Chondrocyte (in vitro differentiated cells): ENCODE measurements at regions not wholly inside any gene's neighbourhood (a gene's known extent, or its start where the extent isn't known, plus 50 kb on each side); places are given as distances from the start of the nearest gene placed in this dataset.

Experiments used
- DNase-seq: peaks from one replicate; pipeline ENCODE4 v3.0.0; 2021; ENCODE audit warnings: mixed read lengths, low spot score
- H3K27ac Mint-ChIP-seq: one replicate; pipeline ENCODE4 v1.8.0; 2021; ENCODE audit warnings: mild to moderate bottlenecking, moderate library complexity, mixed read lengths; ENCODE audit not compliant: unreplicated experiment
- H3K27me3 Mint-ChIP-seq: 2 replicates; pipeline ENCODE4 v1.8.0; 2021; ENCODE audit warnings: low read depth, mixed read lengths
- H3K36me3 Mint-ChIP-seq: 2 replicates; pipeline ENCODE4 v1.8.0; 2021; ENCODE audit warnings: low read depth, mixed read lengths
- H3K4me1 Mint-ChIP-seq: 2 replicates; pipeline ENCODE4 v1.8.0; 2021; ENCODE audit warnings: low read depth, mild to moderate bottlenecking, mixed read lengths
- H3K4me3 Mint-ChIP-seq: one replicate; pipeline ENCODE4 v1.8.0; 2021; ENCODE audit warnings: mild to moderate bottlenecking, moderate library complexity, mixed read lengths; ENCODE audit not compliant: unreplicated experiment
- H3K9me3 Mint-ChIP-seq: 2 replicates; pipeline ENCODE4 v1.8.0; 2021; ENCODE audit warnings: low read depth, mixed read lengths
- TF ChIP-seq, protein P1 (sequence below): fragments of 200-600 bp; sonication (generic); IDR thresholded peaks from 2 replicates; pipeline ENCODE4 v1.5.0; 2021; ENCODE audit warnings: antibody characterized with exemption, mild to moderate bottlenecking, moderate library complexity

DNA sequence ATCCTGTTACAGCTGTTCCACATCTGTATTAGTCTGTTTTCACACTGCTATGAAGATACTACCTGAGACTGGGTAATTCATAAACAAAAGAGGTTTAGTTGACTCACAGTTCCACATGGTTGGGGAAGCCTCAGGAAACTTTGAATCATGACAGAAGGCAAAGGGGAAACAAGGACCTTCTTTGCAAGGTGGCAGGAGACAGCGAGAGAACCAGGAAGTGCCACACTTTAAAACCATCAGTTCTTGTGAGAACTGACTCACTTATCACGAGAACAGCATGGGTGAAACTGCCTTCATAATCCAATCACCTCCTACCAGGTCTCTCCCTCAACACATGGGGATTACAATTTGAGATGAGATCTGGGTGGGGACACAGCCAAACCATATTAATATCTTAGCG is 110.3 kb upstream of the TRABD2B start:
- Mint-ChIP-seq H3K27me3 (peaks cover 34% of the 10 kb centered on the region), H3K4me3 (no peak overlapping the region), H3K4me1 (no peaks in the 10 kb centered on the region), H3K36me3 (peaks cover 1% of the 10 kb centered on the region), H3K27ac (no peak overlapping the region), H3K9me3 (no peaks in the 10 kb centered on the region)
- TF ChIP-seq, protein P1, sequence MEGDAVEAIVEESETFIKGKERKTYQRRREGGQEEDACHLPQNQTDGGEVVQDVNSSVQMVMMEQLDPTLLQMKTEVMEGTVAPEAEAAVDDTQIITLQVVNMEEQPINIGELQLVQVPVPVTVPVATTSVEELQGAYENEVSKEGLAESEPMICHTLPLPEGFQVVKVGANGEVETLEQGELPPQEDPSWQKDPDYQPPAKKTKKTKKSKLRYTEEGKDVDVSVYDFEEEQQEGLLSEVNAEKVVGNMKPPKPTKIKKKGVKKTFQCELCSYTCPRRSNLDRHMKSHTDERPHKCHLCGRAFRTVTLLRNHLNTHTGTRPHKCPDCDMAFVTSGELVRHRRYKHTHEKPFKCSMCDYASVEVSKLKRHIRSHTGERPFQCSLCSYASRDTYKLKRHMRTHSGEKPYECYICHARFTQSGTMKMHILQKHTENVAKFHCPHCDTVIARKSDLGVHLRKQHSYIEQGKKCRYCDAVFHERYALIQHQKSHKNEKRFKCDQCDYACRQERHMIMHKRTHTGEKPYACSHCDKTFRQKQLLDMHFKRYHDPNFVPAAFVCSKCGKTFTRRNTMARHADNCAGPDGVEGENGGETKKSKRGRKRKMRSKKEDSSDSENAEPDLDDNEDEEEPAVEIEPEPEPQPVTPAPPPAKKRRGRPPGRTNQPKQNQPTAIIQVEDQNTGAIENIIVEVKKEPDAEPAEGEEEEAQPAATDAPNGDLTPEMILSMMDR: no peak
- DNase-seq: no peak

DNA sequence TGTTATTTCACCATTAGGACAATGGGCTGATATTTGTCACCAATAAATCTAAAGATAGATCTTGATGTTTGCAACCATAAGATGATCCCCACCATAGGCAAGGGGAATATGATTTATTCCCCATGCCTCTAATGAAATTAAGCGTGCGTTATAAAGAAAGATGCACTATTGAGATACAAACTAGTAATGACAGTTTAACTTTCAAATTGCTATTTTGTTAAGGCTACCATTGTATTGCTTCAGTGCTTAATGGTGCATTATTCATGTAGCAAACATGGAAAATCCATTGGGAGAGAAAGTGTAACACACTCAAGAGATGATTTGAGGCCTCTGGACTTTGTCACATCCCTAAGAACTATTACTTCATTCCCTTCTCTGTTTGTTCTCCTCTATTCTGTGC is 108.9 kb upstream of the TRABD2B start:
- Mint-ChIP-seq H3K9me3 (no peaks in the 10 kb centered on the region), H3K4me3 (no peak overlapping the region), H3K27ac (no peak overlapping the region), H3K4me1 (no peaks in the 10 kb centered on the region), H3K36me3 (peaks cover 1% of the 10 kb centered on the region), H3K27me3 (peaks cover 28% of the 10 kb centered on the region)
- TF ChIP-seq, protein P1: no peak
- DNase-seq: no peak

DNA sequence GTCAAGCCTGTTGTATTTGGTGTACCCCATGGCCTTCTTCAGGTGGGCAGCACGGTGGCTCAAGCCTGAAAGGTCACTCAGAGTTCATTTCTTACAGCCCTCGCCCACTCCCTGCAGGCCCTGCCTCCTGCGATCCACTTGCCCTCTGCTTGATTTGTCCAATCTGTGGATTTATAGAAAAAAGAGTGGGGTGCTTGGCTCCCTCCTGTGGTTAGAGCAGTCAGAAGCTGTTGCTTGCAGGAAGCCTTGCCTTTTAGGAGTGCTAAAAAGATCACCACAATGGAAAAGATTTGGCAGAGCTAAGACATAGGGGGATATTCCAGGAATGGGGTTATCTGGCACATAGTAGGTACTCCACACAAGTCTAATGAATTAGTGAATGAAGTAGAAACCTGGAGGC is 108.0 kb upstream of the TRABD2B start:
- peaks cover 1% of the 10 kb centered on the region for H3K36me3 Mint-ChIP-seq
- no peak overlapping the region for H3K4me3 Mint-ChIP-seq
- no peak overlapping the region for H3K27ac Mint-ChIP-seq
- H3K4me1 Mint-ChIP-seq: no peaks in the 10 kb centered on the region
- peaks cover 21% of the 10 kb centered on the region for H3K27me3 Mint-ChIP-seq
- no peak for DNase-seq
- TF ChIP-seq, protein P1: peak; percentile 62
- no peaks in the 10 kb centered on the region for H3K9me3 Mint-ChIP-seq

DNA sequence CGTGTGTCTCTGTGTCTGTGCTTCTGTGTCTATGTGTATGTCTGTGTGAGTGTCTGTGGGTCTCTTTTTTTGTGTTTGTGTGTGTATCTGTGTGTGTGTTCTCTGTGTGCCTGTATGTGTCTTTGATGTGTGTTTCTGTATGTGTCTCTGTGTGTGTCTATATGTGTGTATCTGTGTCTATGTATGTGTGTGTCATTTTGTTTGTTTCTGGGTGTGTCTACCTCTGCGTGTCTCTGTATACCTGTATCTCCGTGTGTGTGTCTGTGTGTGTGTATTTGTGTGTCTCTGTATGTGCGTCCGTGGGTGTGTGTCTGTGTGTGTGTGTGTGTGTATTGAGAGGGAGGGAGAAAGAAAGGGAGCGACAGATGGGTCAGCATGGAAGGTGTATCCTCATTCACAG is 106.3 kb upstream of the TRABD2B start:
- Mint-ChIP-seq H3K4me3 (no peak overlapping the region), H3K27ac (no peak overlapping the region), H3K9me3 (no peaks in the 10 kb centered on the region), H3K27me3 (peaks cover 19% of the 10 kb centered on the region), H3K4me1 (no peaks in the 10 kb centered on the region), H3K36me3 (peaks cover 1% of the 10 kb centered on the region)
- TF ChIP-seq, protein P1: no peak
- no peak for DNase-seq

DNA sequence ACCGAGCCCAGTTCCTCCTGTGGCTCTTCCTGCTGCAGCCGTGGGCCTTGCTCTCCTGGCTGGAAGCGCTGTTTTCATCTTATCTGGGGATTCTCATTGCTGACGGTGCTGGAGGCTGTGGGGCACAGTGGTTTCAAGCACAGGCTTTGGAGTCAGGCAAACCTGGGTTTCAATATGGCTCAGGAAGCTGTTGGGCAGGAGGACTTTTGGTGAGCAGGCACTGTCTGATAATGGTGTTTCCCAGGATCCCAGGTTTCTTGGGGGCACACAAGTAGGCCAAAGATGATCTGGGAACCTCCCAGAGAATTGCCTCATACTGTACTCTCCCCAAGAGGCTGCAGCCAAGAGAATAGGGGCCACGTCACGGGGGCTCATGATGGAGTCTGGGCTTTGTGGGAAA is 105.6 kb upstream of the TRABD2B start:
- H3K27me3 Mint-ChIP-seq: peaks cover 24% of the 10 kb centered on the region
- H3K4me1 Mint-ChIP-seq: no peaks in the 10 kb centered on the region
- H3K9me3 Mint-ChIP-seq: no peaks in the 10 kb centered on the region
- no peak overlapping the region for H3K27ac Mint-ChIP-seq
- no peak overlapping the region for H3K4me3 Mint-ChIP-seq
- no peak for DNase-seq
- peaks cover 1% of the 10 kb centered on the region for H3K36me3 Mint-ChIP-seq
- TF ChIP-seq, protein P1: no peak
